NCI-H2196 treated with DMSO at 0.1 percent for 48 hours (cell line): ENCODE measurements at regions not wholly inside any gene's neighbourhood (a gene's known extent, or its start where the extent isn't known, plus 50 kb on each side); places are given as distances from the start of the nearest gene placed in this dataset.
"Not testable (repeated sequence)": the region's sequence is repeated elsewhere in the genome, so short reads cannot be mapped to it uniquely, and the experiment has no call there.

Experiments
- DNase-seq: peaks from one replicate; lab custom pipeline; 2025; ENCODE audit not compliant: unreplicated experiment; lab: John Stamatoyannopoulos, UW

DNA sequence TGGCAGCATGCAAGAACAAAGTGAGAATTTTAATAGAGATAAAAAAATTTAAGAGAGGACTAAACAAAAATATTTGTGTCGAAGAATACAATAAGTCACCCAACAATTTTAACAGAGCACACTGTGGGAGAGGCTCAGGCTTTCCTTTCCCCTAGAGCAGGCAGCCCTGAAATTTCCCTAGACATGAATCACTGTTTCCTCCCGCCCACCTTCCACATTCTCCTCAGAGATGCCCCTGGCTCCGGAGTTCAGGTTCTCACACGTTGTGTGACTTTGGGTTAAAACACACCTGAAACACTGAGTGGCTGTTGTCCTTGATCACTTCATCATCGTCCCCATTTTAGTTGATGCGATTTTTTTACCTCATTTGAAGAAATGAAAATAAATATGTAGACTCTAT lies 1231.1 kb downstream of the TMEM121 start:
- not testable (repeated sequence) for DNase-seq

DNA sequence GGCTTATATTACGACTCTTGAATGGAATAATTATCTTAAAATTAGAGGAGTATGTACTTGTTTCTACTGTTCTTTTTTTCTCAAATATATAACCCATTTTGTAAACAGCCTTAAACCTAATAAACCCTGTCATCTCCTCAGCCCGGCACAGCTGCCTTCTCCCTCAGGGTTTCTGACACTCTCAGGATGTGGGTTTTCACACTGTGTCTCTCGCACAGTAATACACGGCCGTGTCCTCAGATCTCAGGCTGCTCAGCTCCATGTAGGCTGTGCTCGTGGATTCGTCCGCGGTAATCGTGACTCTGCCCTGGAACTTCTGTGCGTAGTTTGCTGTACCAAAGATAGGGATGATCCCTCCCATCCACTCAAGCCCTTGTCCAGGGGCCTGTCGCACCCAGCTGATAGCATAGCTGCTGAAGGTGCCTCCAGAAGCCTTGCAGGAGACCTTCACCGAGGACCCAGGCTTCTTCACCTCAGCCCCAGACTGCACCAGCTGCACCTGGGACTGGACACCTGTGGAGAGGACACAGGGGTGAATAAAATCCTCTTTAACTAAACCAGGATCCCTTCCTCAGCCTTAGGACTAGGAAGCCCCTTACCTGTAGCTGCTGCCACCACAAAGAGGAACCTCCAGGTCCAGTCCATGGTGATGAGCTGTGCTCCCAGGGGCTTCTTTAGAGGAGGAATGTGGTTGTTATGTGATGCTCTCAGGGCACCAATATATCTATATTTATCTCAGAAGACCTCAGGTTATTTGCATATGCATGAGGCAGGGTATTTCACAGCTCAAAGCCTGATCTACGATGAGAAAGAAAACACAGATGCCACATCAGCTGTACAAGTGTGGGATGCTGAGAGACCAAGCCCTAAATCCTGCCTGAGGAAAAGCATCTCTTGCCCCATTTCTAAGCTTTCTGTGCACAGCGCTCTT lies 1235.8 kb downstream of the TMEM121 start:
- not testable (repeated sequence) for DNase-seq

DNA sequence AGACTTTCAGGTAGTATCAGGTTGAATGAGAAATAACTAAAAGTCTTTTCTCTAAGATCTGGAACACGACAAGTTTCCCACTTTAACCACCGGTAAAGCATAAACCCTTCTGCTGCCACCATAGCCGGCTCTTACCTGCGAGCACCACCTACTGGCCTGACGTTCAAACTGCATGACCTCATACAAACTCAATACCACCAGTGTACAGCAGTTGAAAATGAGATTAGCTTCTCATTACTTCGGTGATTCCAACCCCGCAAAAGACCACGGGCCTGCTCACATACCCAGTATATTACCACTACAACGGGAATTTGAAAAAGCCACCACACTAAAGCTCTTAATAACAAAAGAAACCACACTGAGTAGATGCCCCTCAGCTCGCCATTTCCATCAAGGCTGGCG lies 1238.6 kb downstream of the TMEM121 start:
- DNase-seq = not testable (repeated sequence)

DNA sequence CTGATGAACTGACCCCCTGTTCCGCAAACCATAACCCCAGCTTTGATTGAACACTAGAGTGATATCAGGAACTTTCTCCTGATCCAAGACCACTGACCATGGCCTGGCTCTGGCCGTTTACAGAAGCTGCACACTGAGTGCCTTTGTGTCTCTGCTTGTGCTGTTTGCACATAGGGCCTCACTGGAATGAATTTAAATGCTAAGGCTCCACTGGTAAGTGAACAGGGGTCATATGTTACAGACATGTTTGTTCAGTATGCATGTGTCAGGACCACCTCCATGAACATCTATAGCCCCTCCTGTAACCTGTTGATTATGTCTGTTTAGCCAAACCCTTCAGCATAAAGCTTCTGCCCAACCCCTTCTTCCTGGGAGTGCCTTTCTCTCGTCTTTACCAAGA lies 1239.8 kb downstream of the TMEM121 start:
- DNase-seq = no peak

DNA sequence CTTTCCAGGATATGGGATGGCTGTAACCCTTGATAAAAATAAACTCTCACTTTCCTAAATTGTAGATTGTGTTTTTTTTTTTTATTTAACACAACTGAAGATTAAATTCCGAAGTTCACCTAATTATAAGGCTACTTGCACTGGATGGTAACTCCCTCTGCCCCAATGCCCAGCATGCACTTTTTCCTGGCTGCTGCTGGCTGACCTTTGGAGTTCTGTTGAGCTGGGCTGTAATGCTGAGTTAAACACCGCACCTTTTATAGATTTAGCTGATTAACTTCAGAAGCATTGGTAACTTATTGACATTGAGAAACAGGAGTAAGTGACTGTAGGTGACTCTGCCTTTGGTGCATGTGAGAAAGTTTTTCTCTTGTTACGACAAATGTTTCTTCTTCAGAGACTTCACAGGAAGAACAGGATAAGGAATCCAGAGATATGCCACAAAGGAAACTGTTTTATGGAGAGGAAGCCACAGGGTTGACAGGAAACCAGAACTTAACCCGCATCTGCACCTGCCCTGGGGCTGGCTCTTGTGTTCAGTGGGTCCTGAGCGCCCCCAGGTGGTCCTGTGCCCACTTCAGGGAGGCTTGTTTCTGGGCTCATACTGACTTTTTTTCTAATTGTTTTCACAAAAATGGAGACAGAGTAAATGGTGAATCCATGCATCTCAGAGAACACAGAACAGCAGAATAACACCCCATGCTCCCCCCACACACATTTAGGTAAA lies 1240.3 kb downstream of the TMEM121 start:
- DNase-seq = not testable (repeated sequence)

DNA sequence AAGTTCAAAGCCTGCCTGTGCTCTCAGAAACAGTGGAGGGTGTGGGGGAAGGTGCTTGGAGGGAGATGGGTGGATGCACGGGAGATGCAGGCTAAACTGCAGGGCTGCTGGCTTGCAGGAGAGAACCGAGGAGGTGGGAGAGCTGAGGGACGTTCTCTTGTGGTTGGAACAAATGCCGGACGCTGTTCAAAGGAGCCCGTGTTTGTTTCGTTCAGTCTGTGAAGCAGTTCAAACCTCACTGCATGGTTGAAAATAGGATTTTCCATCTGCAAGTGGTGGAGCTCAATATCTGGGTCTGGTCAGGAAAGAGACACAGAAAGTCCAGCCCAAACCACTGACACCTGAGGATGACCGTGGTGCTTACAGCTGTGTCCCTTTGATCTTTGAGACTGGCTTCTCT lies 1241.8 kb downstream of the TMEM121 start:
- DNase-seq = not testable (repeated sequence)

DNA sequence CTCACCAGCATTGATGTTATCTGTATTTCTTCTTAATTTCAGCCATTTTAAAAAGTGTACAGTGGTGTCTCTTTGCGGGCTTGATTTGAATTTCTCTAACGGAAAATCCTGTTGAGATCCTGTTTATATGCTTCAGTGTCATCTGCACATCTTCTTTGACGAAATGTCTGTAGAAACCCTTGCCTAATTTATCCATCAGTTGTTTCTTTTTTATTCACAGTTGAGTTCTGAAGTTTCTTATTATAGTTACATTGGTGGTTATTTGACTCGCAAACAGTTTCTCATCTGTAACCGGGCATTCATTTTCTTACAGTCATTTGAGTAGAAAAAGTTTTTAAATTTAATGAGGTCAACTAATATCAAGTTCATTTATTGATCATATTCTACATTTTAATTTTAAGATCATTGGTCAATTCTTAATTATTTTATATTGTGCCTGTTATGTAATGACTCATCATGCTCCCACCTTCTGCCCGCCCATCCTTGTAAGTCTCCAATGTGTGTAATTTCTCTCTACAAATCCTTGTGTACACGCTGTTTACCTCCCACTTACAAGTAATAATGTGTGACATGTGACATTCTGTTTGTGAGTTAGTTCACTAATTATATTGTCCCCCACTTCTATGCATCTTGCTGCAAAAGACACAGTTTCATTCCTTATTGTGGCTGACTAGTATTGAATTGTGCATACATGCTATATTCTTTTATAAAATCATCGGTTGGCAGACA lies 1242.8 kb downstream of the TMEM121 start:
- not testable (repeated sequence) for DNase-seq

DNA sequence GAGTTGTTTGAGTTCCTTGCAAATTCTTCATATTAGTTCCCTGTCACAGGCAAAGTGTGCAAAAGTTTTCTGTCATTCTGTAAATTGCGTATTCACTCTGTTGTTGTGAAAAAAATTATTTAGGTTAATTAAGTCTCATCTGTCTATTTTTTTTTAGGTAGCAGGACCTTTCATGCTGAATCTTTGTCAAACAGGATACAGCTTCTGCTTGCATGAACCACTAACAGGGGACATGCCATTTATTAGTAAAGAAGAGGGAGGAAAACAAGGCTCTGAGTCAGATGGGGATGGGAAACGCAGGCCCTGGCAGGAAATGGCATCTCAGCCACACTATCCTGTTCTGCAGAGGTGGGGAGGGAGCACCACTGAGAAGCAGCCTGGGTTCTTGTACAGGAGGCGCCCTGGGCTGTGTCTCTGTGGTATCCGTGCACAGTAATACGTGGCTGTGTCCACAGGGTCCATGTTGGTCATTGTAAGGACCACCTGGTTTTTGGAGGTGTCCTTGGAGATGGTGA lies 1243.8 kb downstream of the TMEM121 start:
- DNase-seq = not testable (repeated sequence)

DNA sequence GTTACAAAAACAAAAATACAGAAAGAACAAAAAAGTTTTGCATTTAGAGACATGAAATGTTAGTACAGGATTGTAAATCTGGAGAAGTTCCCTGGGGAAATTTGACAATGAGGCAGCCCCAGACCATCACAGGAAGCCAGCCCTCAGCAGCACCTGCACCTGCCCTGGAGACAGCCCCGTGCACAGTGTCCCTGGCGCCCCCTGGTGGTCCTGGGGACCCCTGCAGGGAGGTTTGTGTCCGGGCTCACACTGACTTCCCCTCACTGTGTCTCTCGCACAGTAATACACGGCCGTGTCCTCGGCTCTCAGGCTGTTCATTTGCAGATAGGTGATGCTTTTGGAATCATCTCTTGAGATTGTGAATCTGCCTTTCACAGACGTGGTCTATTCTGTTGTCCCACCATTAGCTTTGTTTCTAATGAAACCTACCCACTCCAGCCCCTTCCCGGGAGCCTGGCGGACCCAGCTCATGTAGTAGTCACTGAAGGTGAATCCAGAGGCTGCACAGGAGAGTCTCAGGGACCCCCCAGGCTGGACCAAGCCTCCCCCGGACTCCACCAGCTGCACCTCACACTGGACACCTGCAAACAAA lies 1248.6 kb downstream of the TMEM121 start:
- DNase-seq = not testable (repeated sequence)

DNA sequence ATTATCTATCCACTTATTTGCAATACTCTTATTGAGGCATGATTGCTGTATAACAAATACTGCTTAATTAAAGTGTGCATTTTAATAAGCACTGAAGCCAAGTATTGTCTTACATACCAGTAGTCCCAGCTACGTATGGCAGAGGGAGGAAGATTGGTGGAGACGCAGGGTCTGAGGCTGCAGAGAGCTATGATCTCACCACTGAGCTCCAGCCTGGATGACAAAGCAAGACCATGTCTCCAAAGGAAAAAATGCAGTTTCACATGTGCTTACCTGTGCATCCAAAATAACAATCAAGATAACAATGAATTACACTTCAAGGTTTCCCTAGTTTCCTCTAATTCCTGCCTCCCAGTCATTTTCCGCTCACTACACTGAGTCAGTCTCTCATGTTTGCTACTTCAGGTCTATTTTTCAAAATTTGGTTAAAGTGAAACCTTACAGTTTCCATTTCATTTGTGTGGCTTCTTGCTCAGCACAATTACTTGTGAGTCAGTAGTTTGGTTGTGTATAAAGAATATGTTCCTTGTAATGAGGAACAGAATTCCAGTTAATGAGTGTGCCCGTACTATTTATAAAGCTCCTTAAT lies 1250.1 kb downstream of the TMEM121 start:
- no peak for DNase-seq

DNA sequence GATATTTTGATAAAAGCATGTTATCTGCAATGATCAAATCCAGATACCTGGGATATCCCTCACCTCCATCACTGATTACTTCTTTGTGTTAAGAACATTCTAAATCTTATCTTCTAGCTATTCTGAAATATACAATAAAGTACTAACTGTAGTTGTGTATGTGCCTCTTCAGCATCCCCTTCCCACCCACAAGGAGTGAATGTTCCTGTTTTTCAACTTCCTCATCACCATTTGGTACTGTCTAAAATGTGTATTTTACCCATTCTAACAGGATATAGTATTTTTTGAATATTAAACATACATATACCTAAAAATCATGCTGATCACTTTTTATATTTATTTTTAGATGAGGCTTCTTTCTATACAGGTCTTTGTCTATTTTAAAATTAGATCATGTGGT lies 1252.6 kb downstream of the TMEM121 start:
- no peak for DNase-seq

DNA sequence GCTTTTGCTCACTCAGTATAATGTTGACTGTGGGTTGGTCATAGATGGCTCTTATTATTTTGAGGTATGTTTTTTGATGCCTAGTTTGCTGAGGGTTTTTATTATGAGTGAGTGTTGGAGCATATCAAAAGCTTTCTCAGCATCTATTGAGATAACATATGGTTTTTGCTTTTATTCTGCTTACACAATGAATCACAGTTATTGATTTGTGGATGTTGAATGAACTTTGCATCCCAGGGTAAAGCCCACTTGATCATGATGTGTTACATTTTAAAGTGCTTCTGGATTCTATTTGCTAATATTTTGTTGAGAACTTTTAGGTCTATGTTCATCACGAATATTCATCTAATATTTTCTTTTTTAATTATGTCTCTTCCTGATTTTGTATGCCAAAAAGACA lies 1260.3 kb downstream of the TMEM121 start:
- no peak for DNase-seq

DNA sequence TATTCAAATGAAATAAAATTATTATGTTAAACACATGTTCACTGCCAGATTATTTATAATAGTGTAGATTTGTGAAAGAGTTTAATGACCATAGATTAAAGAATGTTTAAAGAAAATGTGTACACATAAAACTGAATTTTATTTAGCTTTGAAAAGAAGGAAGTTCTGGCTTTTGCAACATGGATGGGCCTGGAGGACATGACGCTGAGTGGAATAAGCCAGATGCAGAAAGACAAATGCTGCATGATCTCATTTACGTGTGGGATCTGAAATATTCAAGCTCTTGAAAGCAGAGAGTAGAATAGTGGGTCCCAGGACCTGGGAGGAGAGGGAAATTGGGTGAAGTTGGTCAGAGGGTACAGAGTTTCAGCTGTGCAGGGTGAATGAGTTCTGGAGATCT lies 1261.2 kb downstream of the TMEM121 start:
- DNase-seq = no peak

DNA sequence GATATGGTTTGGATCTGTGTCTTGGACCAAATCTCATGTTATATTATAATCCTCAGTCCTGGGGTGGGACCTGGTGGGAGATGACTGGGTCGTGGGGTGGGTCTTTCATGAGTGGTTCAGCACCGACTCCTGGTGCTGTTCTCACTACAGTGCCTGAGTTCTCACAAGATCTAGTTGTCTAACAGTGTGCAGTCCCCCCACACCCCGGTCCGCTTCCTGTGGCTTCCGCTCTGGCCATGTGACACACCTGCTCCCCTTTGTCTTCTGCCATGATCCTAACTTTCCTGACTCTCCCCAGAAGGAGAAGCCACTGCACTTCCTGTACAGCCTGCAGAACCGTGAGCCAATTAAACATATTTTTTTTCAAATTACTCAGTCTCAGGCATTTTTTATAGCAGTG lies 1262.2 kb downstream of the TMEM121 start:
- DNase-seq = no peak

DNA sequence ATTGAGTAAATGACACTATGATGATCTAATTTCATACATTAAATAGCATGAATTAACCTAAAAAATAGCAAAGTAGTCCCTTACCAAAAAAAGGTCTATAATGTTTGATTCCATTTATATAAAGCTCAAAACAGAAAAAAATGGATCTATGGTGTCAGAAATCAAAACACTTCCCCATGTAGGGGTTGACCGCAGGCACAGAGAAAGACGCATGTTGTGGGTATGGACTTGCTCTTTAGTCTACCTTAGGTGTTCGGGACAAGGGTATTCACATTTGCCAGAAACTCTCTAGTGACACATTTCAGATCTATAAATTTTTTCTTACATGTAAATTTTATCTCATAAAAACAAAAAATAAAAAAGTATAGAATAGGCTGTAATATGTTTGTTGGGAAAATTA lies 1262.9 kb downstream of the TMEM121 start:
- DNase-seq = no peak

DNA sequence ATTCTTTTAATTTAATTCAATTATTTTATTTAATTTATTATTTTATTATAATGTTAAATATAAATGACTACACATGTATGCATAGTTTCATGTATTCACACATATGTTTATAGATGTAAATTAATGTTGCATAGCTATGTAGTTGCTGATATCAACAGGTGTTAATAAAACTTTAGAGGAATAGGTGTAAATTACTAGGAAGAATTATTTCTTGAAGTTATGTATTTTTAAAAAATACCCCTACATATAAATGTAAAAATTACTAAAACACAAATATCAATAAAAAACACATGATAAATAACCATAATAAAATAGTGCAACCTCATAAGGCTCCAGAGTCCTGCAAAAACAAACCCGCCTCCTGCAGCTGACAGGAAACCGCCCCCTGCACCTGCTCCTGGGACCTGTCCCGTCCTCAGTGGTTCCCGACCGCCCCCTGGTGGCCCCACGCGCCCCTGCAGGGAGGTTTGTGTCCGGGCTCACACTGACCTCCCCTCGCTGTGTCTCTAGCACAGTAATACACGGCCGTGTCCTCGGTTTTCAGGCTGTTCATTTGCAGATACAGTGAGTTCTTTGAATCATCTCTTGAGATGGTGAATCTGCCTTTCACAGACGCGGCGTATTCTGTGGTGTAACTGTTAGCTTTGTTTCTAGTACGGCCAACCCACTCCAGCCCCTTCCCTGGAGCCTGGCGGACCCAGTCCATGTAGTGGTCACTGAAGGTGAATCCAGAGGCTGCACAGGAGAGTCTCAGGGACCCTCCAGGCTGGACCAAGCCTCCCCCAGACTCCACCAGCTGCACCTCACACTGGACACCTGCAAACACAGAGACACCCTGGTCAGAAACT lies 1264.0 kb downstream of the TMEM121 start:
- no peak for DNase-seq

DNA sequence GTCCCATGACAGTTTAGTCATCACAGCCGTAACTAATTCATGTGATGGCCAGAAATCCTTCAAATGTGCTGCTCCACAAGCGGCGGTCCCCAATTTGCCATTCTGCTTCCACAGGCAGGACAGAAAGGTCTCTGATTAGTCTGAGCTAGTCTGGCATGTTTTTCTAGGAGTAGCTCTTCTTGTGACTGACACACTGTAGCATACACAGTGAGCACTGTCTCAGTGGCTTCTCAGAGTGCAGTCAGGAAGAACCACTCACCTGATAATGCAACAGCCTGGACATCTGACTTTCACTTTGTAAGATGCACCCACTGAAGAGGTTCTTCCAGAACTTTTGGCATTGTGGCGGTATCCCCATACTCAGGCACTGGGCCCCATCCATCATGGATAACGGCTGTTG lies 1266.2 kb downstream of the TMEM121 start:
- no peak for DNase-seq

DNA sequence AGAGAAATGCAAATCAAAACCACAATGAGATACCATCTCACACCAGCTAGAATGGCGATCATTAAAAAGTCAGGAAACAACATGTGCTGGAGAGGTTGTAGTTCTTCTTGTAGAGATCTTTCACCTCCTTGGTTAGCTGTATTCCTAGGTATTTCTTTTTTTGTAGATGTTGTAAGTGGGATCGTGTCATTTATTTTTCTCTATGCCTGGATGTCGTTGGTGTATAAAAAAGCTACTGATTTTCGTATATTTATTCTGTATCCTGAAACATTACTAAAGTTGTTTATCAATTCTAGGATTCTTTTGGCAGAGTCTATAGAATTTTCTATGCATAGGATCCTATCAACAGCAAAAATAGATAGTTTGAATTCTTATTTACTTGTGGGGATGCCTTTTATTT lies 1271.8 kb downstream of the TMEM121 start:
- DNase-seq = not testable (repeated sequence)
